Progenitor cell of endocrine pancreas (in vitro differentiated cells): ENCODE measurements at regions not wholly inside any gene's neighbourhood (a gene's known extent, or its start where the extent isn't known, plus 50 kb on each side); places are given as distances from the start of the nearest gene placed in this dataset.

ENCODE experiments used
- DNase-seq: peaks from one replicate; pipeline ENCODE4 v3.0.0; 2021; ENCODE audit warnings: low spot score; ENCODE audit not compliant: unreplicated experiment
- H3K27ac Mint-ChIP-seq: 2 replicates; pipeline ENCODE4 v1.8.0; 2021; ENCODE audit warnings: mild to moderate bottlenecking, moderate library complexity, mixed read lengths
- H3K27me3 Mint-ChIP-seq: 2 replicates; pipeline ENCODE4 v1.8.0; 2021; ENCODE audit warnings: mixed read lengths
- H3K36me3 Mint-ChIP-seq: 2 replicates; pipeline ENCODE4 v1.8.0; 2022; ENCODE audit warnings: mixed read lengths; ENCODE audit not compliant: insufficient read depth
- H3K4me1 Mint-ChIP-seq: 2 replicates; pipeline ENCODE4 v1.8.0; 2021; ENCODE audit warnings: low read depth, mixed read lengths
- H3K4me3 Mint-ChIP-seq: 2 replicates; pipeline ENCODE4 v1.8.0; 2021; ENCODE audit warnings: low read depth, mild to moderate bottlenecking, moderate library complexity, mixed read lengths
- H3K9me3 Mint-ChIP-seq: 2 replicates; pipeline ENCODE4 v1.8.0; 2021; ENCODE audit warnings: low read depth, mixed read lengths
- CTCF ChIP-seq: fragments of 200-600 bp; sonication (generic); IDR thresholded peaks from one replicate; pipeline ENCODE4 v1.5.0; 2021; ENCODE audit warnings: antibody characterized with exemption, mild to moderate bottlenecking; ENCODE audit not compliant: unreplicated experiment

GRCh38 chr5:4189317-4189716 is 593.7 kb downstream of the IRX1 start:
- no peak for DNase-seq
- no peaks in the 10 kb centered on the region for H3K36me3 Mint-ChIP-seq
- TF ChIP-seq CTCF: no peak
- peaks cover 64% of the 10 kb centered on the region for H3K27me3 Mint-ChIP-seq
- no peak overlapping the region for H3K27ac Mint-ChIP-seq
- H3K9me3 Mint-ChIP-seq: peaks cover 16% of the 10 kb centered on the region
- no peak overlapping the region for H3K4me3 Mint-ChIP-seq
- no peaks in the 10 kb centered on the region for H3K4me1 Mint-ChIP-seq

GRCh38 chr5:4191041-4191440 is 595.4 kb downstream of the IRX1 start:
- H3K9me3 Mint-ChIP-seq: peaks cover 3% of the 10 kb centered on the region
- peaks cover 71% of the 10 kb centered on the region for H3K27me3 Mint-ChIP-seq
- no peak overlapping the region for H3K4me3 Mint-ChIP-seq
- DNase-seq: no peak
- no peaks in the 10 kb centered on the region for H3K36me3 Mint-ChIP-seq
- H3K4me1 Mint-ChIP-seq: no peaks in the 10 kb centered on the region
- H3K27ac Mint-ChIP-seq: no peak overlapping the region
- TF ChIP-seq CTCF: no peak

- no peak for TF ChIP-seq CTCF
- no peak for DNase-seq
- Mint-ChIP-seq H3K9me3 (no peaks in the 10 kb centered on the region), H3K4me3 (no peak overlapping the region), H3K4me1 (no peaks in the 10 kb centered on the region), H3K27ac (no peak overlapping the region), H3K36me3 (no peaks in the 10 kb centered on the region), H3K27me3 (peaks cover 73% of the 10 kb centered on the region)
These were observed 596.1 kb downstream of the IRX1 start for GRCh38 chr5:4191703-4192102.

GRCh38 chr5:4192111-4192510 is 596.5 kb downstream of the IRX1 start:
- Mint-ChIP-seq H3K36me3 (no peaks in the 10 kb centered on the region), H3K9me3 (no peaks in the 10 kb centered on the region), H3K27me3 (peaks cover 73% of the 10 kb centered on the region), H3K27ac (no peak overlapping the region), H3K4me1 (no peaks in the 10 kb centered on the region), H3K4me3 (no peak overlapping the region)
- TF ChIP-seq CTCF: no peak
- DNase-seq: no peak

- peaks cover 91% of the 10 kb centered on the region for H3K27me3 Mint-ChIP-seq
- peaks cover 13% of the 10 kb centered on the region for H3K4me1 Mint-ChIP-seq
- DNase-seq: no peak
- no peaks in the 10 kb centered on the region for H3K36me3 Mint-ChIP-seq
- no peaks in the 10 kb centered on the region for H3K9me3 Mint-ChIP-seq
- no peak for TF ChIP-seq CTCF
- no peak overlapping the region for H3K27ac Mint-ChIP-seq
- no peak overlapping the region for H3K4me3 Mint-ChIP-seq
These were observed 601.1 kb downstream of the IRX1 start for GRCh38 chr5:4196744-4197143.

- no peak overlapping the region for H3K4me3 Mint-ChIP-seq
- no peaks in the 10 kb centered on the region for H3K9me3 Mint-ChIP-seq
- peaks cover 90% of the 10 kb centered on the region for H3K27me3 Mint-ChIP-seq
- DNase-seq: no peak
- peaks cover 13% of the 10 kb centered on the region for H3K4me1 Mint-ChIP-seq
- H3K27ac Mint-ChIP-seq: no peak overlapping the region
- H3K36me3 Mint-ChIP-seq: no peaks in the 10 kb centered on the region
- no peak for TF ChIP-seq CTCF
These were observed 601.5 kb downstream of the IRX1 start for GRCh38 chr5:4197151-4197550.
